GM06990 (cell line): ENCODE measurements at regions not wholly inside any gene's neighbourhood (a gene's known extent, or its start where the extent isn't known, plus 50 kb on each side); places are given as distances from the start of the nearest gene placed in this dataset.

Experiments used
- DNase-seq: peaks from one replicate; pipeline ENCODE4 v3.0.0-alpha.2; 2011; ENCODE audit not compliant: insufficient read length; ENCODE audit errors: extremely low read depth
- H3K27me3 ChIP-seq: replicated peaks from 2 replicates; pipeline ENCODE4 v1.6.0; 2011; ENCODE audit warnings: low read length; ENCODE audit not compliant: control insufficient read depth, insufficient read depth
- H3K36me3 ChIP-seq: 2 replicates; pipeline ENCODE4 v1.5.1; 2011; ENCODE audit warnings: low read length; ENCODE audit not compliant: control insufficient read depth, insufficient read depth
- H3K4me3 ChIP-seq: replicated peaks from 2 replicates; pipeline ENCODE4 v1.5.1; 2011; ENCODE audit warnings: low read depth, mild to moderate bottlenecking, control low read depth, low read length
- TF ChIP-seq, protein P1 (sequence below): IDR thresholded peaks from 2 replicates; pipeline ENCODE4 v1.5.1; 2011; ENCODE audit warnings: low read length, control low read depth, mild to moderate bottlenecking, inconsistent platforms; ENCODE audit not compliant: insufficient read depth, poor library complexity, severe bottlenecking

DNA sequence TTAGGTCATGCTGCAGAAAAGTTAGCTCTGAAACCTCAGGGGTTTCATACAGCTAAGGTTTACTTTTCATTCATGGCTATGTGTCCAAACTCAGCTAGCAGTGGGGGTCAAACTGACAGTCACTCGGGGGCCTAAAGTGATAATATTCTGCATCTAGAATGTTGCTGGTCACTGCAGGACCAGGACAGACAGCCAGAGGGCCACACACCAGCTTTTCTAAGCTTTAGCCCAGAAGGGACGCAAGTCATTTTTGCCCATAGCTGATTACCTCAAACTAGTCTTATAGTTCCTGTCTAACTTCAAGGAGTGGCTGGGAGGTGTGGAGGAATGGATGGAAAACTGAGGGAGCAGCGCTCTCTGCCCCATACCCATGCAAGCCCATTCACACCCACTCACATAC lies 163.0 kb upstream of the NLRP1 start:
- no peak for DNase-seq
- H3K4me3 ChIP-seq: no peak overlapping the region
- H3K36me3 ChIP-seq: no peaks in the 10 kb centered on the region
- peaks cover 1% of the 10 kb centered on the region; the same call in 1 of the 2 replicates for H3K27me3 ChIP-seq
- TF ChIP-seq, protein P1, sequence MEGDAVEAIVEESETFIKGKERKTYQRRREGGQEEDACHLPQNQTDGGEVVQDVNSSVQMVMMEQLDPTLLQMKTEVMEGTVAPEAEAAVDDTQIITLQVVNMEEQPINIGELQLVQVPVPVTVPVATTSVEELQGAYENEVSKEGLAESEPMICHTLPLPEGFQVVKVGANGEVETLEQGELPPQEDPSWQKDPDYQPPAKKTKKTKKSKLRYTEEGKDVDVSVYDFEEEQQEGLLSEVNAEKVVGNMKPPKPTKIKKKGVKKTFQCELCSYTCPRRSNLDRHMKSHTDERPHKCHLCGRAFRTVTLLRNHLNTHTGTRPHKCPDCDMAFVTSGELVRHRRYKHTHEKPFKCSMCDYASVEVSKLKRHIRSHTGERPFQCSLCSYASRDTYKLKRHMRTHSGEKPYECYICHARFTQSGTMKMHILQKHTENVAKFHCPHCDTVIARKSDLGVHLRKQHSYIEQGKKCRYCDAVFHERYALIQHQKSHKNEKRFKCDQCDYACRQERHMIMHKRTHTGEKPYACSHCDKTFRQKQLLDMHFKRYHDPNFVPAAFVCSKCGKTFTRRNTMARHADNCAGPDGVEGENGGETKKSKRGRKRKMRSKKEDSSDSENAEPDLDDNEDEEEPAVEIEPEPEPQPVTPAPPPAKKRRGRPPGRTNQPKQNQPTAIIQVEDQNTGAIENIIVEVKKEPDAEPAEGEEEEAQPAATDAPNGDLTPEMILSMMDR: no peak

DNA sequence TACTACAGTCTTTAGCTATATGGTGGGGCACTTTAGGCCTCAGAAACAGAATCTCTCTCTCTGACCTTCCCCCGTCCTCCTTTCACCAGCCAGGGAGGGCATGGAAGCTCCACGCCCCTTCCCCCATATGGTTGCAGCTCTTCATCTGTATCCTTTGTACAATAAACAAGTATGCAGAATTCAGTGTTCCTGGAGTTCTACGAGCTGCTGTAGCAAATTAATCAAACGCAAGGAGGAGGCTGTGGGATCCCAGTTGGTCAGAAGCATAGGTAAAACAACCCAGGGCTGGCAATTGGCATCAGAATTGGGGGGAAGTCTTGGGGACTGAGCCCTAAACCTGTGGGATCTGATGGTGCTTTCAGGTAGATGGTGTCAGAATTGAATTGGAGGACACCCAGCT lies 163.7 kb upstream of the NLRP1 start:
- Histone ChIP-seq H3K36me3 (no peaks in the 10 kb centered on the region), H3K27me3 (peaks cover 1% of the 10 kb centered on the region; the same call in 1 of the 2 replicates), H3K4me3 (no peak overlapping the region)
- TF ChIP-seq, protein P1: no peak
- DNase-seq: no peak

- Histone ChIP-seq H3K36me3 (no peaks in the 10 kb centered on the region), H3K27me3 (peaks cover 1% of the 10 kb centered on the region; the same call in 1 of the 2 replicates)
- TF ChIP-seq, protein P1: no peak
These were observed 169.1 kb upstream of the NLRP1 start for GRCh38 chr17:5753421-5753820.

GRCh38 chr17:5757314-5757907 lies 173.1 kb upstream of the NLRP1 start:
- no peaks in the 10 kb centered on the region for H3K36me3 ChIP-seq
- no peak for DNase-seq
- H3K27me3 ChIP-seq: no peaks in the 10 kb centered on the region; the same call in 1 of the 2 replicates
- TF ChIP-seq, protein P1: no peak
- H3K4me3 ChIP-seq: no peak overlapping the region

More at GRCh38 chr17:5753421-5753820, 169.1 kb upstream of the NLRP1 start:
- H3K4me3 ChIP-seq: no peak overlapping the region
- DNase-seq: no peak

DNA sequence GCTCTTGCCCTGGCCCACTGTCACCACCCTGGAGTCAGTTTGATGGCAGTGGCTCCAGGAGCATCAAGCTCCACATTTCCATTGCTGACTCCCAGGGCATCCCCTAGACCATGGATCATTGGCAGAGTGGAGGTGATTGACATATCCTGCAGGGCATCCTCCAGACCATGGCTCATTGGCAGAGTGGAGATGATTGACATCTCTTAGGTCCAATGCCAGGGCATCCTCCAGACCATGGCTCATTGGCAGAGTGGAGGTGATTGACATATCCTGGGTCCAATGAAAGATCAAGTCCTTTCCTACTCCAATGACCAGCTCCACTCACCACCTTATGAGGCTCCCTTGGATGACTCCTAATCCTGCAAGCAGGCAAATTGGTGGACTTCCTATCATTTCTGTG lies 174.3 kb upstream of the NLRP1 start:
- Histone ChIP-seq H3K36me3 (no peaks in the 10 kb centered on the region), H3K4me3 (no peak overlapping the region), H3K27me3 (no peaks in the 10 kb centered on the region; the same call in 1 of the 2 replicates)
- TF ChIP-seq, protein P1: no peak
- peak; percentile 16 for DNase-seq
